ENCODE measurements at regions not wholly inside any gene's neighbourhood (a gene's known extent, or its start where the extent isn't known, plus 50 kb on each side); places are given as distances from the start of the nearest gene placed in this dataset.

- no peak overlapping the region for H3K27ac ChIP-seq (ENCODE audit: low read depth, low read length)
- no peak overlapping the region for H2AK5ac ChIP-seq (ENCODE audit: low read depth, low read length)
- H4K91ac ChIP-seq (replicated peaks; ENCODE audit: insufficient read length, low read length): no peak overlapping the region
- CTCF ChIA-PET (ENCODE audit: partially characterized antibody): no interaction called here
- no peak overlapping the region for H3K4me2 ChIP-seq (ENCODE audit: insufficient read depth in 1 of 2, low read depth in 2 of 2, low read length in 2 of 2)
- H3K4me3 ChIP-seq (ENCODE audit: extremely low read depth in 1 of 4, insufficient read depth in 2 of 4, low read depth in 3 of 4, low read length in 4 of 4): no peak overlapping the region
- H3K27me3 ChIP-seq (replicated peaks in 1 of 4; ENCODE audit: control insufficient read depth in 3 of 4, extremely low read depth in 1 of 4, insufficient read depth in 3 of 4, low read length in 3 of 4): peaks cover 95 to 98% (median 96%) of the 10 kb centered on the region in 4 experiments
- H2AFZ ChIP-seq (ENCODE audit: low read length): no peak overlapping the region
- peaks cover 5 to 23% of the 10 kb centered on the region in 2 experiments for H4K20me1 ChIP-seq (replicated peaks in 1 of 2; ENCODE audit: control insufficient read depth in 1 of 2, insufficient read depth in 2 of 2, low read length in 2 of 2)
- no peak overlapping the region for H3K23ac ChIP-seq (ENCODE audit: insufficient read length)
- no peak overlapping the region for H3K56ac ChIP-seq (replicated peaks; ENCODE audit: insufficient read length, low read depth, low read length)
- no peak overlapping the region for H3K18ac ChIP-seq (ENCODE audit: extremely low read depth, low read length)
- no peaks in the 10 kb centered on the region for H3K79me1 ChIP-seq (ENCODE audit: low read depth, low read length)
- FAIRE-seq: no peak
- no peak overlapping the region for H2BK120ac ChIP-seq (replicated peaks; ENCODE audit: low read depth, low read length)
- no peaks in the 10 kb centered on the region for H3K23me2 ChIP-seq (ENCODE audit: low read depth, low read length)
- H3K4me1 ChIP-seq (replicated peaks in 1 of 4; ENCODE audit: control insufficient read depth in 3 of 4, insufficient read depth in 4 of 4, low read length in 3 of 4): no peaks in the 10 kb centered on the region; a peak in 2 of 7 replicates
- H3K36me3 ChIP-seq (ENCODE audit: control insufficient read depth in 2 of 4, insufficient read depth in 4 of 4, low read length in 3 of 4): no peaks in the 10 kb centered on the region
- H3K14ac ChIP-seq (ENCODE audit: insufficient read length): no peak overlapping the region
- no peak for TF ChIP-seq RXRA (IDR thresholded peaks at IDR 0.05; ENCODE audit: insufficient read depth, low read depth, low read length)
- TF ChIP-seq SP2 (IDR thresholded peaks at IDR 0.05; ENCODE audit: low read length): no peak
- no peak for TF ChIP-seq HDAC2 (IDR thresholded peaks at IDR 0.05; ENCODE audit: borderline replicate concordance in 1 of 2, low read depth in 2 of 2, low read length in 2 of 2)
- no peak for TF ChIP-seq BRCA1 (IDR thresholded peaks at IDR 0.05; ENCODE audit: low read depth, low read length)
- no peak for TF ChIP-seq POLR2AphosphoS5 (IDR thresholded peaks at IDR 0.05; ENCODE audit: low read depth, low read length)
- no peak for TF ChIP-seq KDM1A (IDR thresholded peaks at IDR 0.05; ENCODE audit: borderline replicate concordance, low read length)
- no peak for TF ChIP-seq FOSL1 (IDR thresholded peaks at IDR 0.05; ENCODE audit: insufficient read depth, low read depth, low read length)
- H3K79me2 ChIP-seq (ENCODE audit: control insufficient read depth in 1 of 2, insufficient read depth in 2 of 2, low read length in 2 of 2): no peaks in the 10 kb centered on the region
- 47% methylated on average over 2 of the region's 2 CpGs; no CpG with 5 or more reads in 1 of the 2 experiments for WGBS, 2 experiments (ENCODE audit: extremely low coverage in 1 of 2, insufficient coverage in 1 of 2, insufficient read length in 1 of 2, insufficient replicate concordance in 2 of 2, low coverage in 1 of 2, low lambda C conversion rate in 2 of 2, missing lambda C conversion rate in 1 of 2)
- no peak overlapping the region for H3K4ac ChIP-seq (replicated peaks; ENCODE audit: insufficient read length, low read depth, low read length)
- no peak overlapping the region for H2BK5ac ChIP-seq (ENCODE audit: low read depth, low read length)
- H2BK20ac ChIP-seq (ENCODE audit: low read length): no peak overlapping the region
- H3K9ac ChIP-seq (replicated peaks in 1 of 4; ENCODE audit: extremely low read depth in 1 of 4, low read depth in 3 of 4, low read length in 3 of 4): no peak overlapping the region
- no peak for DNase-seq (ENCODE audit: low read depth in 1 of 2, low spot score in 2 of 2)
- POLR2A ChIA-PET (ENCODE audit: partially characterized antibody): no interaction called here
- H2BK15ac ChIP-seq (ENCODE audit: low read length): no peak overlapping the region
- H3K9me3 ChIP-seq (ENCODE audit: insufficient read depth in 2 of 2, low read depth in 1 of 2, low read length in 1 of 2): no peaks in the 10 kb centered on the region
- H4K8ac ChIP-seq (ENCODE audit: extremely low read depth, insufficient read depth, low read length): no peak overlapping the region
- H4K5ac ChIP-seq (ENCODE audit: insufficient read length, low read depth, low read length): no peak overlapping the region
- no peak overlapping the region for H2BK12ac ChIP-seq (ENCODE audit: low read depth, low read length)
Observed at GRCh38 chr6:37763413-37763812, 56.1 kb upstream of the ZFAND3 start.
